ENCODE measurements at regions not wholly inside any gene's neighbourhood (a gene's known extent, or its start where the extent isn't known, plus 50 kb on each side); places are given as distances from the start of the nearest gene placed in this dataset.

DNA sequence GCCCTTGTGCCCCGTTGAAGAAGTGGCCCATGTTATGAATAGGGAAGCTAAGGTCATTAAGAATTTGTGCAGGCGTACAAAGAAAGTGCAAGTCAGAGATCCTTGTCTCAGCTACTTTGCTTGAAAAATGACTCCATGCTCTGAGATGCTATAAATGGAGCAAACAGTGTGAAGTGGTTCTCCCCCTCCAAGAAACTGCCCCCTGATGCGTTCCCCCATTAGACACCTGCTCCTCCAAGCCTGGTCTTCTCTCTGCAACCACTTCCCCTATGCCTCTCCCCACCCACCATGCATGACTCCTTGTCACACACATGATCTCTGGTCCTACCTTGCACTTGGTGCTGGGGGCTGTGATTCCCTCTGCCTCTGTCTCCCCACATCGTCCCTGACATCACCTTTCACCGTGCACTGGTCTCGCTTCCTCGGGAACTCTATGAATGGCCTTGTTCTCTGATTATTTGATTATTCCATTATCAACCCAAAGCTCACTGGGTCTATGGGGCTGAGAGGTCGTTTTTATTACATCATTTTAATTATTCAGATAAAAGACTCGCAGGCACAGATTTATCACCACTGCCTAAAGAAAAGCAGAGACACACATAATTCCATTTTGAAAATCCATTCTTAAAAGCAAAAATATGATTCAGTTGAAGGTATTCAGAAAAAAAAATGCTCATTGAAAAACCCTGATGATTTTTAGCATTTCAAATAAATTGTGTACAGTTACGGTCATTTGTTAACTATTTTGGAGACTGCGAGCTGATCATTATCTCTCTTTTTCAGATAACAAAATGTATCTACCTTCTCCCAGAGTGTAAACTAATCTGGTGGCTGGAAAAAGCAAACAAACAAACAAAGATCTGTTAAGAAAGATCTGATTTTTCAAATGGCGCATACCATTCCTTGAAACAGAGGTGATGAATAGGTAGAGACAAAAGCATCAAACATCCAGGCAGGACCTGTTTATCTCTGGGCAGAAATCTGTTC, 294.9 kb downstream of the SOX11 start:
- DNase-seq (ENCODE audit: low read depth in 2 of 2): no peak

DNA sequence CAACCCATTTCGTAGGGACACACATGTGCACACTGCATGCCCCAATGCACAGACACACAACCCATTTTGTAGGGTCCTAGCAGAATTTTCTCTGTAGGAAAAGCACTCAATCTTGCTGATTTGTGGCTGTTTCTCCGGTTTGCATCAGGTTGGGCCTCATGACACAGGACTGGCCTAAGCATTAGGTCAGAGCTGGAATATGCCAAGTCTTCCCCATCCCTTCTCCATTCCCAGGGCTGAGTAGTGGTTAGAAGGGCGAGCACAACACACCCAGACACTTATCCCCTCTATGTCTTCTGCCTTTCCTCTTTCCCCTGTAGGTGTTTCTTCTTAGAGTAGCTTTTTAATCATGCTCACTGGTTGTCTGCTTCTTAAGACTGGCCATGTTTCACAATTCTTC, 295.9 kb downstream of the SOX11 start:
- no peak for DNase-seq (ENCODE audit: low read depth in 2 of 2)

DNA sequence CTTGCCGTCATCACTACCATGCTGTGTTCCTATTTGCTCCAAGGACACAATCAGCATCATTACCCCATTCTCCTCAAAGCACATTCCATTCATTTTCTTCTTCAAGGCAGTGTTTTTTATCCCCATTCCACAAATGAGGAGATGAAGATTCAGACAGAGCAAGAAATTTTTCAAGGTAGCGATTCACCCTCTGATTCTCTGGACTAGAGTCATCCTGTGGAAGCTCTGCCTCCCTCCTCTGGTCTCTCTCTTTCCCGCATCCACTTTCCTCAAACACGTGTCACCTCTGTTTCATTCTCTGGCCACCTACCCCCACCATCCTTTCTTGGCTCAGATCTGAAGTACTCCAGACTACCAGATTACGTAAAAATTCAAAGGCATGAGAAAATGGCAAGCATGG, 297.9 kb downstream of the SOX11 start:
- DNase-seq (ENCODE audit: low read depth in 2 of 2): no peak

DNA sequence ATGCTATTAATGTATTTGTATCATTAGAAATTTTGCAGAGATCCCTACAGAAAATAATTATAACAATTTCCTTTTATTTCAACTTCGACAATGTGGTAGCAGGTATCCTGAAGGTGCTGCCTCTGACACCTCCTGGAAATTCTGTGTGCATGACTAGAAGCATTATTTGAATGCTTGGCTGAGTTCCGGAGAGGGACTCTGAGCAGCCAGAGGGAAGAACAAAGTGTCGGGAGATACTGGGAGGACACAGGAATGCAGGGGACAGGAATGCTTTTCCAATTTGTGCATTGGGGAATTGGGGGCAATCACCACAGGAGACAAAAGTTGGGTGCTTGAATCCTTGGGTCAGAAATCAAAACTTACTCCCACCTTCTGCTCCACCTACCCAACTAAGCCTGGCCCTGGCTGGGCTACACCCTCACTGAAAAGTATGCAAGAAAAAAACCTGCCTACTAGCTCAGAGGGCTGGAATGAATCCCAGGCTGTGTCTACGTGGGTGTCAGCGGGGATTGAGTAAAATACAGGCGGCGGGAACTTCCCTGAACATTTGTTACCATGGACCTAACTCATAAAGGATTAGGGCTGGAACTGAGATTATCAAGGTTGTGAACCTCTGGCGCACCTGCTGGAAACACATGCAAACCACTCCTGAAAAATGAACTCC, 299.3 kb downstream of the SOX11 start:
- no peak for DNase-seq (ENCODE audit: low read depth in 2 of 2)

DNA sequence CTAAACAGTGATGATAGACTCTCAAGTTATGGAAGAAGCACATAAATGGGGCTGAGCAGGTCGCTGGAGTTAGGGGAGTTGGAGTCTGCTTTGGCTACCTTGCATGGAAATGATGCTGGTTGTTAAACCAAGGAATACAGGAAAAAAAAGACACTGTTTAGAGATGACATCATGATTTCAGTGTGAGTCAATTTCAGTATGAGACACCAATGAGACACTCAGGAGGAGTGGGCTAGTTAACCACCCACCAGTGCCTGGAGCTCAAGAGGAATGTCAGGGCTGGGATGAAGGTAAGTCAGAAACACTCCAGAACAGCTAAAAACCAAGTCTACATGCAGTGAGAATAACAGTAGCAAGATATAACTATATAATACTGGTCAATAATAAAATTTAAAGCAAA, 303.6 kb downstream of the SOX11 start:
- DNase-seq (ENCODE audit: low read depth in 2 of 2): no peak

DNA sequence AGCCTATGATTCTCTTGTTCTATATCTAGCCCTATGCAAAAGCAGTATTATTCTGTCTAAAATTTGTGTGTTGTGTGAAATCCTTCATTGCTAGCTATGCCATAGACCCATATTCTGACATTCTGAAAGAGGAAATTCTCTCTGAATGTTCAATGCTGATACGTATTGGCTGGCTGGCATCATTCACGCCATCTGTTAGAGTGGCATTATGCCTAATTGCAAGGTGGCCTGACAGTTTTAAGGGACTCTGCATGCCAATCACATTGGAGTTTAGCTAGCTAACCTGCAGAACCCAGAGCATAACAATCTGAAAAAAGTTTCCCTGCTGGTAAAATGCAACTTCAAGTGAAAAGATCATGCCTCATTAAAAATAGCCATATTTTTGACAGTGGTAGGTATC, 316.0 kb downstream of the SOX11 start:
- no peak for DNase-seq (ENCODE audit: low read depth in 2 of 2)

DNA sequence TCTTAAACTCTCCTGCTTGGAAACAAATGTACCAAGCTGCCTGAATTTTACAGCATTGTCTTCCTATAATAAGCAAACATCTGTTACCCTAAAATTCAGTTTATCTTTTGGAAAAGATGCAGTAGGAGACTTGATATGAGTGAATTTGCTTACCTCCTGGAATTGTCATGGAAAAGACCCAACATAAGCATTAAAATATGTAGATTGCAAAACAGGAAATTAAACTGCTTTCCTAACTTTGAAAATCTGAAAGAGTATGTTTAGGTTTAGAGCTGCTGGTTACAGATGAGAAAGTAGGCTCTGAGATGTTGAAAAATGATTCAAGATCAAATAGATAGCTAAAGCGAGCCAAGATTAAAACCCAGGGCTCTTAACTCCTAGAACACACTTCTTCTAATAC, 316.5 kb downstream of the SOX11 start:
- DNase-seq (ENCODE audit: low read depth in 2 of 2): no peak

DNA sequence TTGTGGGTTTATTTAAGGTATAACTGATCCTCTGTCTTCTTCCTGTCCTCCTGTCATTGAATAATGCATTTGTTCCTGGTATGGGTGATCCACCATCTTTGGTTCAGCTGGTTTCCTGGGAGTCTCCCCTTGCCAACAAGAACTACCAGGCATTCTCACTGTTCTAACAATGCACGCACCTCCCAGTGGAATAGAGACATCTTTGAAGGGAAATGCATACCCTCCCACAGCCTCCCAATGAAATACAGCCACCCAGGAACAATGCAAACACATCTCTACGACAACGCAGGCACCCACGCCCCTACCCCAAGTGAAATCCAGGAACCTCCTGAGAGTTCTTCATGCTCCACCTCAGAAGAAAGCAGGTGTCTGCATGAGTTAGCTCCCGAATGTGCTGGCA, 318.0 kb downstream of the SOX11 start:
- no peak for DNase-seq (ENCODE audit: low read depth in 2 of 2)

DNA sequence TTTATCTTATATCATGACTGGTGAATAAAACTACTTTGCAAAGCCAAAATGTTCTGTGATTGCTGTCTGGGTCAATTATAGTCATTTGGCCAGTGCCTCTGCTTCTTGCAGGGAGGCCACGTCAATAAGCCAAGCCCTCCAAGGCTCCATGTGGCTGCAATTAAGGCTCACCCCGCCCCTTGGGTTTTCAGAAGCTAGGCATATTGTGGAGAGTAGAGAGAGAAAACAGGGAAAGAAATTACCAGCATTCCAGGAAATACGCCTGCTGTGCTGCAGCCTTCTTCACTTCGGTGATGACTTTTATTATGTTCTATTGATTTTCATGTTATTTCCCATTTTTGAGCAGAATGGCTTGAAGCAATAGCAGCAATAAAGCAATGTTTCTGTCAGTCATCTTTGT, 319.7 kb downstream of the SOX11 start:
- DNase-seq (ENCODE audit: low read depth in 2 of 2): no peak

DNA sequence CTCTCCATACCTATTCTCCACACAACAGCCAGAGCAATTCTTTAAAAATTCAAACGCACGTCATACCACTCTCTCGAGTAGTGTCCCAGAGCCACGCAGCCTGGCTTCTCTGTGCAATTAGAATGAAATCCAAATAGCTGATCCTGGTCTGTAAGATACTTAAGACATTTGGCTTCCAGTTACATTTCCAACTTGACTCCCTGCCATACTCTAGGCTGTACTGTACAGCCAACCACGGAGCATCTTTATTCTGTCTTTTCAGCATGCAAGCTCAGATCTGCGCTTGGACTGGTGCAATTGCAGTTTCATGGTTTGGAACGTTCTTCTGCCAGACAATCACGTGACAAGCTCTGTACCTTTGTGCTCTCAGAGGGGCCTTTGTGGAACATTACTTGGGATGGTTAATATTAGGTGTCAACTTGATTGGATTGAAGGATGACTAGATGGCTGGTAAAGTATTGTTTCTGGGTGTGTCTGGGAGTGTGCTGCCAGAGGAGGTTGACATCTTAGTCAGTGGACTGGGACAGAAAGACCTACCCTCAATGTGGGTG, 325.6 kb downstream of the SOX11 start:
- no peak for DNase-seq (ENCODE audit: low read depth in 2 of 2)

DNA sequence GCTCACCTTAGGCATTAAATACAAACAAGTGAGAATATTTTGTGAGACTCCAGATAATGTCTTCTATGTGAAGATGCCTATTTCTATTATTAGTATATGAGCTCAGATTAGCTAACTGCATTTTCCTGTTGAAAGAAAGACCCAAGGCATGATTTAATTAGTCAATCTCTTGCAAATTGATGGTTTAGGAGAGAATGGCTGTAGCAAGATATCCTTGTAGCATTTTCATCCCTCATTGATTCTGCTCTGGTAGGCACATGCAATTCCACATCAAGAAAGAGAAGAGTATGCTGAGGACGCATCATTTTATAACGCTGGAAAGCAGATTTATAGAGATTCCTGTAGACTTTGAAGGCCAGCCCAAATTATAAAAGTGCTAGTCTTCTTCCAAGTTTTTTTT, 332.0 kb downstream of the SOX11 start:
- no peak for DNase-seq (ENCODE audit: low read depth in 2 of 2)

DNA sequence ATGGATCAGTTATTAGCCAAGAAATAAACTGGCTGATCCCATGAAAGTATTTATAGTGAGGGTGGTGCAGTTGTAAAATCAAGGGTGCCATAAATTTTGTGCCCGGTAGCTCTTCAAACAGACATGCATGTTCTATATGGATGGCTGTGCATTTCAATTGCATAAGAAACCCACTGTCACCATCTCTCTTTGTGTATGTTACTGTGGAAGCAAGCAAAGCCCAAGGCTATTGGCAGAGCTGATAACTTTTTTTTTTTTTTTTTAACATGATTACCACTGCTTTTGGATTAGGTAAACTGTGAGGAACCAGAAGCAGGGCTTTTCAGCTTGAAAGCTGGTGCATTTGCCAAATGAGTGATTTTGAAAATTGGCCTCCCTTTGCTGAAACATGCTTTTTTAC, 332.6 kb downstream of the SOX11 start:
- no peak for DNase-seq (ENCODE audit: low read depth in 2 of 2)

DNA sequence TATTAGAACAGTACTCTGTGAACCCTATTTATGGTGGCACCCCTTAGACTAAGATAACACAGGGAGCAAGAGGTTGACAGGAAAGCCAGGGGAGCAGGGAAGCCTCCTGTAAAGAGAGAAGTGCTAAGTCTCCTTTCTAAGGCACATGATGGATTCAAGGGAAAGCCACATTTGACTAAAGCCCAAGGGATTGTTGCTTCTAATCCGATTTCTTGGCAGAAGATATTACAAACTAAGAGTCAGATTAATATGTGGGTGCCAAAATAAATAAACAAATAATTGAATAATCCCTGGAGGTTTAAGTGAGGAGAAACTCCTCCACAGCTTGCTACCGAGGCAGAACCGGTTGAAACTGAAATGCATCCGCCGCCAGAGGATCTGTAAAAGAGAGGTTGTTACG, 333.2 kb downstream of the SOX11 start:
- no peak for DNase-seq (ENCODE audit: low read depth in 2 of 2)

DNA sequence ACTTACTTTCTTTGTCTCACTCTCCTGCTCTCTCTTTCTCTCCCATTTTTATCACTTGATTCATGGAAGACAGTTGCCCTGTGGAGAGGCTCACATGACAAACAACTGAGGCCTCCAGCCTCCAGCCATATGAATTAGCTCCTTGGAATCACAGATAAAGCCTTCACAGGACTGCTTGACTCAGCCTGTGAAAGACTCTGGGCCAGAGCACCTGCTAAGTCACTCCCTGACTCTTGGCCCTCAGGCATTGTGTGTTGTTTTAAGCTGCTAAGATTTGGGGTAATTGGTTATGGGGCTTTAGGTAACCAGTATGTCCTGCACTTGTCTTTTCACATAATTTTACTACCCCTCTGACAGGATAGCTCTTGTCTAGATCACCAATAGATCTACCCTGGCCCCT, 334.9 kb downstream of the SOX11 start:
- no peak for DNase-seq (ENCODE audit: low read depth in 2 of 2)

DNA sequence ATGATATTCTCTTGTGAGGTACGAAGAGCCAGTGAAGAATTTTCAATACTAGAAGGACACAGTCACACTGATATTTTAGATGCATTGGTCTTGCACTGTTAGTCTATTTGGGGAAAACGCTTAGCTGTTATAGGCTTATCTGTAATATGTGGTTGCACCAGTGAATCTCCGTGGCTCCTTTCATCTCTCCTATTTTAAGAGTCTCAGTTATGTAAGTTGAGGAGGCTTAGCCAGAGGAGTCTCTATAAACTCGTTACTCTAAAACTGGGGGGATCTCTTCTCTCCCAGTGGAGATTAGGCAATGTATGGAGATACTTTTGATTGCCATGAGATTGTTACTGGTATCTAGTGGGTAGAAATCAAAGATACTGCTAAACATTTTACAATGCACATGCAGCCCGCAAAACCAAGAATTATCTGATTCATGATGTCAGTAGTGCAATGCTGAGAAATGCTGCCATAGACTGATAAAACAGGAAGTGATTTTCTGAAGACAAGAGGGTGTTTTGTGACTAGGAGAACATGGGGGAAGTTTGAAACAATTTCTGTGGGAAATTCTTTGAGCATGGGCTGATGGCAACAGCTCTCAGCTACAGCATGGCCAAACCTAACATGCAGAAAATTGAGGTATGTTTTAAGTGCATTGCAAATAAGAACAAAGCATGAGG, 339.1 kb downstream of the SOX11 start:
- no peak for DNase-seq (ENCODE audit: low read depth in 2 of 2)

DNA sequence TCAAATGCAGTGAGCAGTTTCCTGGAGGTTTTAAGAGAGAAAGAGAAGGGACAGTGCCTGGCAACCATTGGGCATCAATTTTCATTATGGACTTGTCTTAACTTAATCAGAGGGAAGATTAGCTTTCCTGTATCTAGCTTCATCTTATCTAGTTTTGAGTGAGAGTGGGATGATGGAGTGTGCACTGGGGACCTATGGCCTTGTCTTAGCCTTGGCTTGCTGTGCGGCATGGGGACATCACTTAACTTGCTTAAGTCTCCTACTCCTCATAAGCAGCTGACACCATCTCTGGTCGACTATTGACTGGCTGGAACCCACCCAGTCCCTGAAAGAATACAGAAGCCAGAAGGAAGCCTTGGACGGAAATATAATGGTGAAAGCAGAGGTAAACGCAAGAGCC, 344.0 kb downstream of the SOX11 start:
- no peak for DNase-seq (ENCODE audit: low read depth in 2 of 2)

DNA sequence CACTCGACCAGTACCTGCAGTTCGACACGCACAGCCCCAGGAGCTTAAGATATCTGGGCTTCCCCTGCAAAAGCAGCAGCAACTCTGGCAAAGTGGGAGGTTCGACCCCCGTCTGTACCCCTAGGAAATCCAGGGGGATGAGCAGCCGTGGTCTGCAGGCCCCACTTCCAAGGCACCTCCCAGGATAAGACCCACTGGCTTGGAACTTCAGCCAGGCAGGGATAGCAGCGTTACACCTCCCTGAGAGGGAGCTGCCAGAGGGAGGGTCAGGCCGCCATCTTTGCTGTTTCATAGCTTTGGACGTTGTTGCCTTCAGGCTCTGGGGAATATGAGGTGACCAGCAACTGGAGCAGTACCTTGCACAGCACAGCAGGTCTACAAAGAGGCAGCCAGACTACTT, 351.1 kb downstream of the SOX11 start:
- no peak for DNase-seq (ENCODE audit: low read depth in 2 of 2)

DNA sequence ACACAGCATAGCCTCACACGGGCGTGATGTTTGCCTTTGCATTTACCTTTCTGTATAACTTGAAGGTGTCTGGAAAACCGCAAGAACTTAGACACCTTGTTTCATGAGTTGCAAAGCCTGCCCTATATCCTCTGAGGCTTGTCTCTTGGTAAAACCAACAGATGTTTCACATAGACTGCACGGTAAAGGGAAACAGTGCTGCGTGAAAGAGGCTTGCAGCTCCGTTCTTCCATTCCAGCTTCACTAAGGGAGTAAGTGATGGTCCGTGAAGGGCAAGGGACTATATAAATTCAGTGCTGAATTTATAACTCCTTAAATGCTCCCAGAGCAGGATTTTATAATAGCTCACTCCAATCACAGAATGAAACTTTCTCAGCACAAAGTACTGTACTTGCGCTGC, 360.5 kb downstream of the SOX11 start:
- DNase-seq (ENCODE audit: low read depth in 2 of 2): no peak

DNA sequence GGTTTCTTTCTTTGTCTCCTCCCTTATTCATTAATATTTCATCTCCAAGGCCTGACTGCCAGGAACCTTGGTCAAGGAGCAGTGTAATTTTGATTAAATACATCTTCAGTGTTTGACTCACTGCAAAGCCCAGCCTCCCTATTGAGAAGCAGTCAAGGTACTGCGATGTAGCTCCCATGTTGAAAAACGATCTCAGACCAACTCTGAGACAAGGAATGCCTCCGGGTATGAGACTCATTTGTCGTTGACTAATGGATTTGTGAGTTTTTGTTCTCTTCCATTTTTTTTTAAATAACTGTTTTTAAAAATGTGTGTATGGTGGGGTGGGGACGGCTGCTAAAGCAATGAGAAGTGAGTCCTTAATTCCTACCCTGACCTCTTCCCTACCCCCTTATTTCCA, 361.6 kb downstream of the SOX11 start:
- no peak for DNase-seq (ENCODE audit: low read depth in 2 of 2)

DNA sequence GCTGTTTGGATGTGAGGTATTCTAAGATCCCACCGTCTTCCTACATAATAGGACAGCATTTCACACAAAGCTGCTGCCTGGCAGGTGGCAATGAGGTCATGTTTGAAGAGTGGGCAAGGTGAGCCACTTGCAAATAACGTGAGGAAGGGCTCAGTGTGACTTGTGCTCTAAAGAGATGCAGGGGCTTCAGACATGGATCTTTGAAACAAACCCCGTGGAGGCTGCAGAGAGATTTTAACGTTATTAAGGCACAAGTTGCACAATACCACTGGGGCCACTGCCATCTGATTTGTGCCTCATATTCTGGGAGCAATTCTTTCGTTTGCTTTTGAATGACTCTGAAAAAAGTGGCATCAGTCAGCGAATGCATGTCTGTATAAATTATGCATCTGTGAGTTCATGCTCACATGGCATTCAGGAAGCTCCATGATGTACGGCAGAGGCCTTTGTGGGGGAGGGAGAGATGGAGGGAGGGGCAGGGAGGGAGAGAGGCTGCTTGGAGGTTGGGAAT, 362.0 kb downstream of the SOX11 start:
- no peak for DNase-seq (ENCODE audit: low read depth in 2 of 2)

DNA sequence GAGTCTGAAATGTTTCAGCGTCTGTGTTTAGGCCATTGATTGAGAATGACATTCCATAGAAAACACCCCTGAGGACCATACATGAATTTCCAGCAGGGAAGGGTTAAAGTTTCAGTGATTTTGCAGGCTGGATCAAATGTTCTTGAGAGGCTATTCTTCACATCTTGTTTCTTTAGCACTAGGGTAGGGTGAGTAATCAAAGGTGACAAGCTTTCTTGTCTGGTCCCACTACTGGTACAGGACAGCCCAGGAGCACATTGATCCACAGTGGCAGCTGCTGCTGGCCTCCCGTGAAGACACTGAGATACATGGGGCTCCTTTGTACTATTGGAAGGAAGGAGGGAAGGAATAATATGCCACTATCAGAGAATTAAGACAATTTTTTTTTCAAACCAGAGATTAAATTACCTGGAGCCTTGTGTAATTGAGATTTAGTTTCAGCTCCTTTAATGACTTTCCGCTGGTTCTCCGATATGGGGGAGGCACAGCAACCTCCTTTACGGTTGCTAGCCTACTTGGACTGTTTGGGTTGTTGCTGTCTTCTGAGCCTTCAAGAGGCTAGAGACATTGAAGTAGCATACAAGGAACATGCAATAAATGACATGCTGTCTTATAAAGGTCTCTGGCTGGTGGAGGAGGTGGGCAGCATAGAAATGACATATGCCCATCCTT, 368.9 kb downstream of the SOX11 start:
- DNase-seq (ENCODE audit: low read depth in 2 of 2): no peak

DNA sequence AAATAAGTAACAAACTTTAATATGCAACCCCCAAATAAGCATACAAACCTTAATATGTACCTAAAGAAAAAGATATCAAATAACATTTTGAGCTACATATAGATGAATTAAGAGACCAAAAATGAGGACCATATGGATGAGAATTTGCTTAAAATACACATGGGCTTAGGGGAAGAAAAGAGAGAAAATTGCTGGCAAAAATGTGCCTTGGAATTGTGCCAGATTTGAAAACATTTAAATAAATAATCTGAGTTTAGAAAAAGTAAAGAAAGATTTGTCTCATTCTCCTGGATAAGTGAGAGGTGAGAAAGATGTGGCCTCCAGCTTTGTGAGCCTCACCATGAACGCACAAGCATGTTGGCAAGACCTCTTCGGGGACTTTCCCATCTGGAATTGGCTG, 372.6 kb downstream of the SOX11 start:
- DNase-seq (ENCODE audit: low read depth in 2 of 2): no peak
